IMR-90 (cell line): ENCODE measurements at regions not wholly inside any gene's neighbourhood (a gene's known extent, or its start where the extent isn't known, plus 50 kb on each side); places are given as distances from the start of the nearest gene placed in this dataset.

ENCODE experiments used
- ATAC-seq: fragments of 200-7000 bp; cut with Tn5 transposase; 2 replicates; pipeline ENCODE4 v1.9.1; 2020; ENCODE audit warnings: low read depth, mild to moderate bottlenecking, moderate library complexity
- BruUV-seq: library from RNA; stranded (reverse); fragments of 400-500 nt; replicated peaks from 2 replicates; lab custom pipeline; 2021; lab: Mats Ljungman, UMichigan
- CTCF ChIA-PET: fragments of 300-600 bp; formaldehyde crosslinking; extraction: SDS; loops from one replicate; lab custom pipeline; 2021; ENCODE audit warnings: antibody characterized with exemption; lab: Yijun Ruan, JAX
- POLR2A ChIA-PET: fragments of 300-600 bp; sonication (Branson Sonifier 250); formaldehyde crosslinking; loops from one replicate; lab custom pipeline; 2022; ENCODE audit warnings: antibody characterized with exemption; ENCODE audit not compliant: unreplicated experiment; lab: Charles Lee
- DNase-seq: peaks from one replicate; pipeline ENCODE4 v3.0.0; 2013
- H2AFZ ChIP-seq: replicated peaks from 2 replicates; pipeline ENCODE3; 2013; ENCODE audit warnings: low read length, mild to moderate bottlenecking; ENCODE audit not compliant: poor library complexity
- H2AK5ac ChIP-seq: 2 replicates; pipeline ENCODE4 v1.6.1; 2013; ENCODE audit warnings: low read depth, low read length, inconsistent platforms
- H2AK9ac ChIP-seq: replicated peaks from 2 replicates; pipeline ENCODE3; 2013; ENCODE audit warnings: mild to moderate bottlenecking, low read depth, low read length, moderate library complexity; ENCODE audit not compliant: poor library complexity
- H2BK120ac ChIP-seq: 2 replicates; pipeline ENCODE4 v1.6.1; 2013; ENCODE audit warnings: low read depth, low read length, inconsistent platforms
- H2BK15ac ChIP-seq: 3 replicates; pipeline ENCODE4 v1.6.1; 2013; ENCODE audit warnings: low read depth, low read length, inconsistent platforms
- H2BK20ac ChIP-seq: 2 replicates; pipeline ENCODE4 v1.6.1; 2013; ENCODE audit warnings: low read depth, mild to moderate bottlenecking, inconsistent platforms, low read length, moderate library complexity
- H2BK5ac ChIP-seq: 2 replicates; pipeline ENCODE4 v1.6.1; 2013; ENCODE audit warnings: mild to moderate bottlenecking, low read depth, low read length, inconsistent platforms; ENCODE audit not compliant: poor library complexity, severe bottlenecking
- H3K14ac ChIP-seq: replicated peaks from 2 replicates; pipeline ENCODE4 v1.6.1; 2013; ENCODE audit warnings: low read depth, low read length, inconsistent platforms
- H3K18ac ChIP-seq: 2 replicates; pipeline ENCODE4 v1.6.1; 2013; ENCODE audit warnings: low read depth, low read length, control low read depth
- H3K23ac ChIP-seq: 2 replicates; pipeline ENCODE4 v1.6.1; 2013; ENCODE audit warnings: low read depth, low read length, inconsistent platforms
- H3K27ac ChIP-seq: 2 replicates; pipeline ENCODE4 v1.5.1; 2013; ENCODE audit warnings: mild to moderate bottlenecking, control low read depth, low read length; ENCODE audit not compliant: insufficient read depth
- H3K27me3 ChIP-seq: 2 replicates; pipeline ENCODE4 v1.6.1; 2013; ENCODE audit warnings: low read length; ENCODE audit not compliant: control insufficient read depth, insufficient read depth
- H3K36me3 ChIP-seq: 2 replicates; pipeline ENCODE4 v1.6.1; 2013; ENCODE audit warnings: low read length, mixed read lengths; ENCODE audit not compliant: control insufficient read depth, insufficient read depth
- H3K4ac ChIP-seq: 2 replicates; pipeline ENCODE4 v1.6.1; 2013; ENCODE audit warnings: low read depth, low read length, inconsistent platforms
- H3K4me1 ChIP-seq: 2 replicates; pipeline ENCODE4 v1.6.1; 2013; ENCODE audit warnings: low read length, mixed read lengths; ENCODE audit not compliant: control insufficient read depth, insufficient read depth
- H3K4me2 ChIP-seq: 2 replicates; pipeline ENCODE4 v1.6.1; 2013; ENCODE audit warnings: low read depth, mild to moderate bottlenecking, control low read depth, low read length, moderate library complexity
- H3K4me3 ChIP-seq: 2 replicates; pipeline ENCODE4 v1.5.1; 2013; ENCODE audit warnings: low read depth, mild to moderate bottlenecking, control low read depth, low read length, moderate library complexity; ENCODE audit not compliant: insufficient read depth
- H3K56ac ChIP-seq: 2 replicates; pipeline ENCODE4 v1.6.1; 2013; ENCODE audit warnings: low read length, inconsistent platforms; ENCODE audit not compliant: insufficient read depth; ENCODE audit errors: extremely low read depth
- H3K79me1 ChIP-seq, 2 experiments: 2 replicates each; pipeline ENCODE4 v1.6.1; 2013; ENCODE audit warnings: low read length in 2 of 2, inconsistent platforms in 1 of 2, low read depth in 1 of 2
- H3K9ac ChIP-seq: 2 replicates; pipeline ENCODE4 v1.6.1; 2013; ENCODE audit warnings: low read depth, low read length, control low read depth
- H3K9me1 ChIP-seq: 2 replicates; pipeline ENCODE4 v1.6.1; 2013; ENCODE audit warnings: low read length, inconsistent platforms; ENCODE audit not compliant: insufficient read depth
- H3K9me3 ChIP-seq: 2 replicates; pipeline ENCODE4 v1.6.1; 2013; ENCODE audit warnings: low read length; ENCODE audit not compliant: control insufficient read depth, insufficient read depth
- H4K20me1 ChIP-seq: 2 replicates; pipeline ENCODE4 v1.6.1; 2013; ENCODE audit warnings: low read length, inconsistent platforms; ENCODE audit not compliant: insufficient read depth
- H4K5ac ChIP-seq: 2 replicates; pipeline ENCODE4 v1.6.1; 2013; ENCODE audit warnings: mild to moderate bottlenecking, low read depth, low read length, control low read depth
- H4K8ac ChIP-seq, 2 experiments: 2 replicates each; pipeline ENCODE4 v1.6.1; 2013; ENCODE audit warnings: low read depth in 2 of 2, low read length in 2 of 2, control low read depth in 1 of 2, inconsistent platforms in 1 of 2
- H4K91ac ChIP-seq: 2 replicates; pipeline ENCODE4 v1.6.1; 2013; ENCODE audit warnings: low read depth, low read length, inconsistent platforms; ENCODE audit not compliant: insufficient read depth
- CEBPB ChIP-seq: IDR thresholded peaks from 2 replicates; pipeline ENCODE4 v1.6.1; 2012; ENCODE audit warnings: low read depth, low read length, improper control_type of control experiment
- MAZ ChIP-seq: IDR thresholded peaks from 2 replicates; pipeline ENCODE4 v1.6.1; 2012; ENCODE audit warnings: low read depth, mild to moderate bottlenecking, low read length, improper control_type of control experiment, moderate library complexity, borderline replicate concordance
- MXI1 ChIP-seq: IDR thresholded peaks from 2 replicates; pipeline ENCODE4 v1.6.1; 2012; ENCODE audit warnings: low read depth, mild to moderate bottlenecking, low read length, moderate library complexity, borderline replicate concordance
- POLR2A ChIP-seq: IDR thresholded peaks from 2 replicates; pipeline ENCODE4 v1.6.1; 2012; ENCODE audit warnings: mild to moderate bottlenecking, low read depth, low read length
- RAD21 ChIP-seq: IDR thresholded peaks from 2 replicates; pipeline ENCODE4 v1.6.1; 2012; ENCODE audit warnings: low read length, improper control_type of control experiment
- RCOR1 ChIP-seq: IDR thresholded peaks from 2 replicates; pipeline ENCODE4 v1.6.1; 2012; ENCODE audit warnings: mild to moderate bottlenecking, low read length, improper control_type of control experiment; ENCODE audit not compliant: insufficient replicate concordance
- RFX5 ChIP-seq: IDR thresholded peaks from 2 replicates; pipeline ENCODE4 v1.8.0; 2012; ENCODE audit warnings: low read depth, mild to moderate bottlenecking, low read length, moderate library complexity
- WGBS, 2 experiments: methylation state at CpG; one replicate each; pipeline versions ENCODE4 v1.1.5 to v1.1.7; 2013; ENCODE audit warnings: missing lambda C conversion rate in 2 of 2; ENCODE audit not compliant: insufficient read length in 1 of 2; ENCODE audit errors: extremely low coverage in 2 of 2; 5-methylcytosine and 5-hydroxymethylcytosine counted together
- dilution Hi-C: fragments of 300-500 bp; cut with HindIII; formaldehyde crosslinking; loops from one replicate; pipeline ENCODE4 v1.14.3; 2018; ENCODE audit warnings: low sequenced_read_pairs; ENCODE audit not compliant: unreplicated experiment
- in situ Hi-C: fragments of 300-500 bp; cut with MboI; formaldehyde crosslinking; loops from 3 replicates; pipeline ENCODE4 v1.14.3; 2019; ENCODE audit warnings: low sequenced_read_pairs, inconsistent platforms, mixed read lengths
- intact Hi-C: fragments of 100-400 bp; cut with micrococcal nuclease; formaldehyde crosslinking; loops from 2 replicates; pipeline ENCODE4 v1.10.0; 2022
- TF ChIP-seq, protein P1 (sequence below): conservative IDR thresholded peaks from 2 replicates; pipeline ENCODE4 v1.5.1; 2012; ENCODE audit warnings: mild to moderate bottlenecking, low read depth, low read length, improper control_type of control experiment
- TF ChIP-seq, protein P2 (sequence below): fragments of 150-350 bp; IDR thresholded peaks from 2 replicates; pipeline ENCODE4 v1.6.1; 2017; ENCODE audit warnings: mild to moderate bottlenecking, antibody characterized with exemption, low read length, low read depth
- TF ChIP-seq, protein P3 (sequence below): fragments of 150-350 bp; IDR thresholded peaks from 2 replicates; pipeline ENCODE4 v1.6.1; 2016; ENCODE audit warnings: low read depth, mild to moderate bottlenecking, low read length, moderate library complexity, borderline replicate concordance

DNA sequence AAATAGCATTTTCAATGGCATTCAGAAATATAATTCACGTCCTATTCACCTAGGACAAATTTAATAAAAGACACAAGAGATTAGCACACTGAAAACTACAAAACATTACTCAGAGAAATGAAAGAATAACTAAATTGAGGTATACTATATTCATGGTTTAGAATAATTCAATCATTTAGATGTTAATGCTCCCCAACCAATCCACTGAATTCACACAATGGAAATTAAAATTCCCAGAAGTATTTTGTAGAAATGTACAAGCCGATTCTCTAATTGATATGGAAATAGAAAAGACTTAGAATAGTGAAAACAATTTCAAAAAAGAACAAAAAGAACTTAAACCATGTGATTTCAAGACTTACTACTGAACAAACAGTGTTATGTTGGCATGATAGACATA is 212.2 kb downstream of the ZEB2 start:
- no peak overlapping the region for H3K14ac ChIP-seq
- no peak overlapping the region for H3K27ac ChIP-seq
- no peak overlapping the region for H2AFZ ChIP-seq
- no peak overlapping the region for H2BK20ac ChIP-seq
- no peak overlapping the region for H3K18ac ChIP-seq
- H4K91ac ChIP-seq = no peak overlapping the region
- TF ChIP-seq RFX5 = no peak
- no peak for TF ChIP-seq RCOR1
- TF ChIP-seq POLR2A = no peak
- TF ChIP-seq RAD21 = no peak
- TF ChIP-seq MXI1 = no peak
- TF ChIP-seq CEBPB = no peak
- no peak for TF ChIP-seq MAZ
- TF ChIP-seq, protein P1, sequence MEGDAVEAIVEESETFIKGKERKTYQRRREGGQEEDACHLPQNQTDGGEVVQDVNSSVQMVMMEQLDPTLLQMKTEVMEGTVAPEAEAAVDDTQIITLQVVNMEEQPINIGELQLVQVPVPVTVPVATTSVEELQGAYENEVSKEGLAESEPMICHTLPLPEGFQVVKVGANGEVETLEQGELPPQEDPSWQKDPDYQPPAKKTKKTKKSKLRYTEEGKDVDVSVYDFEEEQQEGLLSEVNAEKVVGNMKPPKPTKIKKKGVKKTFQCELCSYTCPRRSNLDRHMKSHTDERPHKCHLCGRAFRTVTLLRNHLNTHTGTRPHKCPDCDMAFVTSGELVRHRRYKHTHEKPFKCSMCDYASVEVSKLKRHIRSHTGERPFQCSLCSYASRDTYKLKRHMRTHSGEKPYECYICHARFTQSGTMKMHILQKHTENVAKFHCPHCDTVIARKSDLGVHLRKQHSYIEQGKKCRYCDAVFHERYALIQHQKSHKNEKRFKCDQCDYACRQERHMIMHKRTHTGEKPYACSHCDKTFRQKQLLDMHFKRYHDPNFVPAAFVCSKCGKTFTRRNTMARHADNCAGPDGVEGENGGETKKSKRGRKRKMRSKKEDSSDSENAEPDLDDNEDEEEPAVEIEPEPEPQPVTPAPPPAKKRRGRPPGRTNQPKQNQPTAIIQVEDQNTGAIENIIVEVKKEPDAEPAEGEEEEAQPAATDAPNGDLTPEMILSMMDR = no peak
- TF ChIP-seq, protein P2, sequence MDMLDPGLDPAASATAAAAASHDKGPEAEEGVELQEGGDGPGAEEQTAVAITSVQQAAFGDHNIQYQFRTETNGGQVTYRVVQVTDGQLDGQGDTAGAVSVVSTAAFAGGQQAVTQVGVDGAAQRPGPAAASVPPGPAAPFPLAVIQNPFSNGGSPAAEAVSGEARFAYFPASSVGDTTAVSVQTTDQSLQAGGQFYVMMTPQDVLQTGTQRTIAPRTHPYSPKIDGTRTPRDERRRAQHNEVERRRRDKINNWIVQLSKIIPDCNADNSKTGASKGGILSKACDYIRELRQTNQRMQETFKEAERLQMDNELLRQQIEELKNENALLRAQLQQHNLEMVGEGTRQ = no peak
- TF ChIP-seq, protein P3, sequence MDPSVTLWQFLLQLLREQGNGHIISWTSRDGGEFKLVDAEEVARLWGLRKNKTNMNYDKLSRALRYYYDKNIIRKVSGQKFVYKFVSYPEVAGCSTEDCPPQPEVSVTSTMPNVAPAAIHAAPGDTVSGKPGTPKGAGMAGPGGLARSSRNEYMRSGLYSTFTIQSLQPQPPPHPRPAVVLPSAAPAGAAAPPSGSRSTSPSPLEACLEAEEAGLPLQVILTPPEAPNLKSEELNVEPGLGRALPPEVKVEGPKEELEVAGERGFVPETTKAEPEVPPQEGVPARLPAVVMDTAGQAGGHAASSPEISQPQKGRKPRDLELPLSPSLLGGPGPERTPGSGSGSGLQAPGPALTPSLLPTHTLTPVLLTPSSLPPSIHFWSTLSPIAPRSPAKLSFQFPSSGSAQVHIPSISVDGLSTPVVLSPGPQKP = no peak
- in situ Hi-C loops = no loop called here
- dilution Hi-C loops = no loop called here
- ATAC-seq = no peak
- no peaks in the 10 kb centered on the region for H3K27me3 ChIP-seq
- H3K9ac ChIP-seq = no peak overlapping the region
- H3K9me1 ChIP-seq = no peaks in the 10 kb centered on the region
- H3K23ac ChIP-seq = no peak overlapping the region
- no peak overlapping the region for H3K4ac ChIP-seq
- H4K8ac ChIP-seq = no peak overlapping the region
- no TSS peak for BruUV-seq
- no peak for DNase-seq
- no peak overlapping the region for H3K4me3 ChIP-seq
- no peaks in the 10 kb centered on the region for H3K4me1 ChIP-seq
- intact Hi-C loops = no loop called here
- CTCF ChIA-PET = no interaction called here
- no peaks in the 10 kb centered on the region for H3K36me3 ChIP-seq
- H2BK15ac ChIP-seq = no peak overlapping the region
- POLR2A ChIA-PET = no interaction called here
- no peak overlapping the region for H2AK5ac ChIP-seq
- no CpG with 5 or more reads among the region's 2 CpGs for WGBS, 2 experiments
- no peak overlapping the region for H4K5ac ChIP-seq
- H3K56ac ChIP-seq = no peak overlapping the region
- no peak overlapping the region for H2AK9ac ChIP-seq
- H3K9me3 ChIP-seq = peaks cover 3% of the 10 kb centered on the region
- no peak overlapping the region for H2BK120ac ChIP-seq
- H4K20me1 ChIP-seq = no peaks in the 10 kb centered on the region
- peaks cover 0 to 4% of the 10 kb centered on the region in 2 experiments; a peak in 2 of 4 replicates for H3K79me1 ChIP-seq
- H3K4me2 ChIP-seq = no peak overlapping the region
- no peak overlapping the region for H2BK5ac ChIP-seq
